ENCODE measurements at regions not wholly inside any gene's neighbourhood (a gene's known extent, or its start where the extent isn't known, plus 50 kb on each side); places are given as distances from the start of the nearest gene placed in this dataset.
"Not testable (repeated sequence)": the region's sequence is repeated elsewhere in the genome, so short reads cannot be mapped to it uniquely, and the experiment has no call there.

DNA sequence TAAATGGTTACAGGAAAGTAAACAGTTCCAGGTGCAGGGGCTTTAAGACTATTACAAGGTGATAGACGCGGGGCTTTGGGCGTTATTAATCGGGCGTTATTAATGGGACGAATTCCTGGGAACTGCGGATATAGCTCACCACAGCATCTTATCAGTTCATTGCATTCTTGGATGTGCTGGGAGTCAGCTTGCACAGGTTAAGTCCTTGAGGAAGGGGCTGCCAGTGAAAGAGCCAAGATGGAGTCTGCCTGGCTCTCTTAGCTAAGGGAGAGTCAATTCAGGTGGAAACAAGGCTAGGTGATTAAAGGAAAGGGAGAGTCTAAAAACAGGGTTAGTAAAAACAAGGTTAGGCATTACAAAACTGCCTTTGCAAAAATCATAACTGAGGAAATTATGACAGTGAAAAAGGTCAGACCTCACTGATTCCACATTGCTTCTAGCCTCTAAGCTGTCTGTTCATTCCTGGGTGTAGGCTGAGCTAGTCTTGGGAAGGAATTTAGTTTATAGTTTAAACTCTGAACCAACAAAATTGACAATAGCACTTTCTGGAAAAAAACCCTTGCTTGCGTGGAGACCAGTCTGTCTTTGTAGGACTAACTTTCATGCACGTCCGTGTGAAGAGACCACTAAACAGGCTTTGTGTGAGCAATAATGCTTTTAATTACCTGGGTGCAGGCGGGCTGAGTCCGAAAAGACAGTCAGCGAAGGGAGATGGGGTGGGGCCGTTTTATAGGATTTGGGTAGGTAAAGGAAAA lies 85.1 kb upstream of the MSH6 start:
- TF ChIP-seq, protein P1, sequence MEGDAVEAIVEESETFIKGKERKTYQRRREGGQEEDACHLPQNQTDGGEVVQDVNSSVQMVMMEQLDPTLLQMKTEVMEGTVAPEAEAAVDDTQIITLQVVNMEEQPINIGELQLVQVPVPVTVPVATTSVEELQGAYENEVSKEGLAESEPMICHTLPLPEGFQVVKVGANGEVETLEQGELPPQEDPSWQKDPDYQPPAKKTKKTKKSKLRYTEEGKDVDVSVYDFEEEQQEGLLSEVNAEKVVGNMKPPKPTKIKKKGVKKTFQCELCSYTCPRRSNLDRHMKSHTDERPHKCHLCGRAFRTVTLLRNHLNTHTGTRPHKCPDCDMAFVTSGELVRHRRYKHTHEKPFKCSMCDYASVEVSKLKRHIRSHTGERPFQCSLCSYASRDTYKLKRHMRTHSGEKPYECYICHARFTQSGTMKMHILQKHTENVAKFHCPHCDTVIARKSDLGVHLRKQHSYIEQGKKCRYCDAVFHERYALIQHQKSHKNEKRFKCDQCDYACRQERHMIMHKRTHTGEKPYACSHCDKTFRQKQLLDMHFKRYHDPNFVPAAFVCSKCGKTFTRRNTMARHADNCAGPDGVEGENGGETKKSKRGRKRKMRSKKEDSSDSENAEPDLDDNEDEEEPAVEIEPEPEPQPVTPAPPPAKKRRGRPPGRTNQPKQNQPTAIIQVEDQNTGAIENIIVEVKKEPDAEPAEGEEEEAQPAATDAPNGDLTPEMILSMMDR (IDR thresholded peaks at IDR 0.05): not testable (repeated sequence)
- TF ChIP-seq POLR2A (IDR thresholded peaks at IDR 0.05): not testable (repeated sequence)
